ENCODE measurements at regions not wholly inside any gene's neighbourhood (a gene's known extent, or its start where the extent isn't known, plus 50 kb on each side); places are given as distances from the start of the nearest gene placed in this dataset.
"Not testable (repeated sequence)": the region's sequence is repeated elsewhere in the genome, so short reads cannot be mapped to it uniquely, and the experiment has no call there.

- not testable (repeated sequence) for H3K27ac Mint-ChIP-seq; H3K4me1 Mint-ChIP-seq; H3K27me3 Mint-ChIP-seq; H3K9me3 Mint-ChIP-seq; DNase-seq; ATAC-seq (replicated peaks); H3K4me3 Mint-ChIP-seq; H3K36me3 Mint-ChIP-seq
These were observed 310.6 kb downstream of the ICE1 start for GRCh38 chr5:5733058-5733457.

GRCh38 chr5:5726401-5726800 lies 303.9 kb downstream of the ICE1 start:
- Mint-ChIP-seq H3K4me3 (no peak overlapping the region), H3K9me3 (no peaks in the 10 kb centered on the region), H3K27me3 (no peaks in the 10 kb centered on the region), H3K4me1 (no peaks in the 10 kb centered on the region), H3K27ac (peak overlapping the region; percentile 1), H3K36me3 (no peaks in the 10 kb centered on the region)
- no peak for ATAC-seq (replicated peaks)
- no peak for DNase-seq

- no peak for DNase-seq
- H3K27ac Mint-ChIP-seq, result no peak overlapping the region
- no peaks in the 10 kb centered on the region for H3K9me3 Mint-ChIP-seq
- no peaks in the 10 kb centered on the region for H3K36me3 Mint-ChIP-seq
- ATAC-seq (replicated peaks), result no peak
- H3K4me3 Mint-ChIP-seq, result no peak overlapping the region
- H3K27me3 Mint-ChIP-seq, result no peaks in the 10 kb centered on the region
- H3K4me1 Mint-ChIP-seq, result no peaks in the 10 kb centered on the region
These were observed 299.4 kb downstream of the ICE1 start for GRCh38 chr5:5721881-5722280.

GRCh38 chr5:5719292-5719691 lies 296.8 kb downstream of the ICE1 start:
- Mint-ChIP-seq H3K4me1 (no peaks in the 10 kb centered on the region), H3K4me3 (no peak overlapping the region), H3K27me3 (no peaks in the 10 kb centered on the region), H3K36me3 (no peaks in the 10 kb centered on the region), H3K9me3 (peaks cover 2 to 7% of the 10 kb centered on the region in 2 donors), H3K27ac (no peak overlapping the region)
- DNase-seq (no peak), ATAC-seq (replicated peaks) (no peak)

GRCh38 chr5:5716665-5717064 lies 294.2 kb downstream of the ICE1 start:
- Mint-ChIP-seq H3K4me1 (no peaks in the 10 kb centered on the region), H3K27me3 (no peaks in the 10 kb centered on the region), H3K27ac (no peak overlapping the region), H3K36me3 (no peaks in the 10 kb centered on the region), H3K4me3 (no peak overlapping the region), H3K9me3 (peaks cover 2 to 8% of the 10 kb centered on the region in 2 donors)
- no peak for ATAC-seq (replicated peaks)
- DNase-seq, result no peak

GRCh38 chr5:5711592-5711991 lies 289.1 kb downstream of the ICE1 start:
- H3K4me1 Mint-ChIP-seq, result no peaks in the 10 kb centered on the region
- H3K27me3 Mint-ChIP-seq, result no peaks in the 10 kb centered on the region
- no peak overlapping the region for H3K4me3 Mint-ChIP-seq

GRCh38 chr5:5711112-5711511 lies 288.6 kb downstream of the ICE1 start:
- H3K4me3 Mint-ChIP-seq, result no peak overlapping the region

More at GRCh38 chr5:5711592-5711991, 289.1 kb downstream of the ICE1 start:
- no peak for ATAC-seq (replicated peaks)
- no peak for DNase-seq
- H3K9me3 Mint-ChIP-seq, result peaks cover 4 to 8% of the 10 kb centered on the region in 2 donors
- no peak overlapping the region for H3K27ac Mint-ChIP-seq
- H3K36me3 Mint-ChIP-seq, result no peaks in the 10 kb centered on the region

GRCh38 chr5:5710471-5710870 lies 288.0 kb downstream of the ICE1 start:
- Mint-ChIP-seq H3K36me3 (no peaks in the 10 kb centered on the region), H3K4me1 (no peaks in the 10 kb centered on the region), H3K4me3 (no peak overlapping the region), H3K9me3 (peaks cover 4 to 8% of the 10 kb centered on the region in 2 donors), H3K27ac (no peak overlapping the region), H3K27me3 (no peaks in the 10 kb centered on the region)
- DNase-seq, result no peak
- ATAC-seq (replicated peaks), result no peak

More at GRCh38 chr5:5711112-5711511, 288.6 kb downstream of the ICE1 start:
- DNase-seq (no peak), ATAC-seq (replicated peaks) (no peak)
- H3K27ac Mint-ChIP-seq, result no peak overlapping the region
- no peaks in the 10 kb centered on the region for H3K36me3 Mint-ChIP-seq
- H3K9me3 Mint-ChIP-seq, result peaks cover 4 to 8% of the 10 kb centered on the region in 2 donors
- H3K4me1 Mint-ChIP-seq, result no peaks in the 10 kb centered on the region
- H3K27me3 Mint-ChIP-seq, result no peaks in the 10 kb centered on the region

GRCh38 chr5:5708367-5708919 lies 286.0 kb downstream of the ICE1 start:
- H3K36me3 Mint-ChIP-seq, result no peaks in the 10 kb centered on the region
- no peak overlapping the region for H3K27ac Mint-ChIP-seq
- DNase-seq (no peak), ATAC-seq (replicated peaks) (no peak)
- no peaks in the 10 kb centered on the region for H3K4me1 Mint-ChIP-seq
- H3K9me3 Mint-ChIP-seq, result peaks cover 0 to 2% of the 10 kb centered on the region in 2 donors
- no peak overlapping the region for H3K4me3 Mint-ChIP-seq
- H3K27me3 Mint-ChIP-seq, result peaks cover 6% of the 10 kb centered on the region in 2 donors

- no peaks in the 10 kb centered on the region for H3K36me3 Mint-ChIP-seq
- H3K4me3 Mint-ChIP-seq, result no peak overlapping the region
- no peak for ATAC-seq (replicated peaks)
- no peak for DNase-seq
- no peak overlapping the region for H3K27ac Mint-ChIP-seq
- peaks cover 6% of the 10 kb centered on the region in 2 donors for H3K27me3 Mint-ChIP-seq
- no peaks in the 10 kb centered on the region for H3K4me1 Mint-ChIP-seq
- H3K9me3 Mint-ChIP-seq, result peaks cover 0 to 2% of the 10 kb centered on the region in 2 donors
These were observed 282.5 kb downstream of the ICE1 start for GRCh38 chr5:5705010-5705409.

- Mint-ChIP-seq H3K36me3 (no peaks in the 10 kb centered on the region), H3K27ac (no peak overlapping the region), H3K4me1 (no peaks in the 10 kb centered on the region), H3K4me3 (no peak overlapping the region), H3K9me3 (peaks cover 0 to 2% of the 10 kb centered on the region in 2 donors), H3K27me3 (peaks cover 6% of the 10 kb centered on the region in 2 donors)
- ATAC-seq (replicated peaks), result no peak
- no peak for DNase-seq
These were observed 281.9 kb downstream of the ICE1 start for GRCh38 chr5:5704352-5704751.

GRCh38 chr5:5702934-5703333 lies 280.5 kb downstream of the ICE1 start:
- H3K27me3 Mint-ChIP-seq, result peaks cover 6% of the 10 kb centered on the region in 2 donors
- no peak overlapping the region for H3K27ac Mint-ChIP-seq
- H3K4me3 Mint-ChIP-seq, result no peak overlapping the region
- no peaks in the 10 kb centered on the region for H3K9me3 Mint-ChIP-seq
- ATAC-seq (replicated peaks), result no peak
- no peak for DNase-seq
- no peaks in the 10 kb centered on the region for H3K4me1 Mint-ChIP-seq
- H3K36me3 Mint-ChIP-seq, result no peaks in the 10 kb centered on the region

GRCh38 chr5:5700549-5700948 lies 278.1 kb downstream of the ICE1 start:
- H3K4me1 Mint-ChIP-seq, result no peaks in the 10 kb centered on the region
- no peak overlapping the region for H3K4me3 Mint-ChIP-seq
- H3K36me3 Mint-ChIP-seq, result no peaks in the 10 kb centered on the region
- peaks cover 6% of the 10 kb centered on the region in 2 donors for H3K27me3 Mint-ChIP-seq
- H3K27ac Mint-ChIP-seq, result no peak overlapping the region
- no peak for DNase-seq
- H3K9me3 Mint-ChIP-seq, result peaks cover 0 to 1% of the 10 kb centered on the region in 2 donors
- ATAC-seq (replicated peaks), result no peak

- Mint-ChIP-seq H3K27me3 (no peaks in the 10 kb centered on the region), H3K4me3 (no peak overlapping the region), H3K27ac (no peak overlapping the region), H3K9me3 (peaks cover 2 to 7% of the 10 kb centered on the region in 2 donors), H3K4me1 (no peaks in the 10 kb centered on the region), H3K36me3 (no peaks in the 10 kb centered on the region)
- ATAC-seq (replicated peaks) (no peak), DNase-seq (no peak)
These were observed 276.6 kb downstream of the ICE1 start for GRCh38 chr5:5699062-5699461.

- ATAC-seq (replicated peaks) (no peak), DNase-seq (no peak)
- no peak overlapping the region for H3K27ac Mint-ChIP-seq
- peaks cover 0 to 4% of the 10 kb centered on the region in 2 donors for H3K27me3 Mint-ChIP-seq
- H3K4me3 Mint-ChIP-seq, result no peak overlapping the region
- H3K4me1 Mint-ChIP-seq, result no peaks in the 10 kb centered on the region
- peaks cover 4 to 7% of the 10 kb centered on the region in 2 donors for H3K9me3 Mint-ChIP-seq
- no peaks in the 10 kb centered on the region for H3K36me3 Mint-ChIP-seq
These were observed 272.8 kb downstream of the ICE1 start for GRCh38 chr5:5695266-5695665.

GRCh38 chr5:5688925-5689310 lies 266.4 kb downstream of the ICE1 start:
- Mint-ChIP-seq H3K27me3 (peaks cover 8 to 10% of the 10 kb centered on the region in 2 donors), H3K27ac (no peak overlapping the region), H3K4me1 (peaks cover 0 to 2% of the 10 kb centered on the region in 2 donors), H3K4me3 (no peak overlapping the region), H3K36me3 (no peaks in the 10 kb centered on the region), H3K9me3 (peaks cover 3% of the 10 kb centered on the region in 2 donors)
- no peak for ATAC-seq (replicated peaks)
- no peak for DNase-seq
